Right hindlimb (tissue), 1 donor: ENCODE measurements at regions not wholly inside any gene's neighbourhood (a gene's known extent, or its start where the extent isn't known, plus 50 kb on each side); places are given as distances from the start of the nearest gene placed in this dataset.
A peak's percentile ranks its signal among the peaks of the same experiment; 100 is the strongest.

Experiments
- DNase-seq: peaks from one replicate; pipeline ENCODE4 v3.0.0-alpha.2; 2018

- peak; percentile 43 for DNase-seq
Observed at GRCh38 chr12:110794623-110795280, 52.0 kb upstream of the CCDC63 start.

DNA sequence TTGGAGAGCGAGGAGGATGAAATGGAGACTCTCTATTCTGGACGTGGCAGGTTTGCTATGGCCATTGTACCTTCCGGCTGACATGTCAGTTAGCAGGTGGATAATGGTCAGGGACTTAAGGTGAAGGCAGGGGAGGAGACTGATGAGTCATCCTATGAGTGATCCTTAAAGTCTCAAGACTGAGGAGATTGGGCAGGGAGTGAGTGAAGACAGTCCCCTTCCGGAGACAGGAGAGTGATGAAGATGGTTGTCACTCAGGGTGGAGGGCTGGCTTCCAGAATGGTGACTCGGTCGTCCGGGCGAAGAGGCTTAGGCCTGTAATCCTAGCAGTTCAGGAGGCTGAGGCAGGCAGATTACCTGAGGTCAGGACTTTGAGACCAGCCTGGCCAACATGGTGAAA is 49.8 kb upstream of the CCDC63 start:
- no peak for DNase-seq
